AG09309 (cell line): ENCODE measurements at regions not wholly inside any gene's neighbourhood (a gene's known extent, or its start where the extent isn't known, plus 50 kb on each side); places are given as distances from the start of the nearest gene placed in this dataset.

ENCODE experiments used
- DNase-seq: peaks from one replicate; pipeline ENCODE4 v3.0.0-alpha.2; 2010; ENCODE audit warnings: low read depth
- H3K4me3 ChIP-seq: 2 replicates; pipeline ENCODE4 v1.5.1; 2011; ENCODE audit warnings: mild to moderate bottlenecking, low read depth, low read length, moderate library complexity; ENCODE audit not compliant: control insufficient read depth
- CTCF ChIP-seq: IDR thresholded peaks from 2 replicates; pipeline ENCODE4 v1.5.1; 2011; ENCODE audit warnings: mild to moderate bottlenecking, low read depth, low read length, inconsistent platforms; ENCODE audit not compliant: insufficient read depth, control insufficient read depth; ENCODE audit errors: missing control alignments

GRCh38 chr12:3364661-3365462 lies 126.1 kb upstream of the PRMT8 start:
- DNase-seq = no peak

GRCh38 chr12:3365463-3366411 lies 125.3 kb upstream of the PRMT8 start:
- DNase-seq = no peak
- no peak for TF ChIP-seq CTCF
- no peak overlapping the region for H3K4me3 ChIP-seq

More at GRCh38 chr12:3364661-3365462, 126.1 kb upstream of the PRMT8 start:
- TF ChIP-seq CTCF = no peak
- no peak overlapping the region for H3K4me3 ChIP-seq

GRCh38 chr12:3366451-3367110 lies 124.4 kb upstream of the PRMT8 start:
- no peak overlapping the region for H3K4me3 ChIP-seq
- no peak for TF ChIP-seq CTCF
- DNase-seq = no peak

GRCh38 chr12:3367750-3368444 lies 123.1 kb upstream of the PRMT8 start:
- no peak for DNase-seq
- no peak overlapping the region for H3K4me3 ChIP-seq
- no peak for TF ChIP-seq CTCF

GRCh38 chr12:3371018-3371417 lies 120.0 kb upstream of the PRMT8 start:
- H3K4me3 ChIP-seq = no peak overlapping the region
- DNase-seq = no peak
- TF ChIP-seq CTCF = no peak

- H3K4me3 ChIP-seq = no peak overlapping the region
- no peak for DNase-seq
- no peak for TF ChIP-seq CTCF
These were observed 115.7 kb upstream of the PRMT8 start for GRCh38 chr12:3375326-3375725.
